ENCODE measurements at regions not wholly inside any gene's neighbourhood (a gene's known extent, or its start where the extent isn't known, plus 50 kb on each side); places are given as distances from the start of the nearest gene placed in this dataset.

DNA sequence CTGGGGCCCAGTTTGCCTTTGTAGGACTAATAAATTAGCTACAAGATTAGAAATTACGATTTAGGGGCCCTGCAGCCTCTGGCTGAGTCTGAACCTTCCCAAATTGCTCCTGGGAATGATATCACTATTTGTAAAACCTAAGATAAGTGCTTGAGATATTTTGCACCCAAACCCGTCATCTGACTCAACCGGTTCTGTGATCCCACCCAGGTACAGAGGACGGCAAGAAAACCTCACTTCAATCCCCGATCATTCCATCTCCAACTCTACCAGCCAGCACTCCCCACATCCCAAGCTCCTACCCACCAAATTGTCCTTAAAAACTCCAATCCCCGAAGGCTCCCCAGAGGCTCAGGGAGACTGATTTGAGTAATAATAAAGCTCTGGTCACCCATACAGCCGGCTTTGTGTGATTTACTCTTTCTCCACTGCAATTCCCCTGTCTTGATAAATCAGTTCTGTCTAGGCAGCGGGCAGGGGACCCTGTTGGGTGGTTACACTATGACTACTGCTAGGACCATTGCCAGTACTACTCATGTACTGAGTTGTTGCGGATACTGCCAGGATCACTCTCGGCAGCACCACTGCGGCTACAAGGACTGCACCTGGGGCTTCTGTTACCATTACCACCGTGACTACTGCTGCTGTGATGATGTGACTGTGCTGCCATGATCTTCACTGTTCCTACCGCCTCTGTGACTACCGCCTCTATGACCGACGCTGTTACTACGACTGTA, 73.1 kb downstream of the IRF8 start:
- H3K4me3 ChIP-seq (ENCODE audit: low read length): no peak overlapping the region
- H3K36me3 ChIP-seq (ENCODE audit: control insufficient read depth, insufficient read depth, low read length): no peaks in the 10 kb centered on the region
- no peak for DNase-seq (ENCODE audit: low read depth, low spot score)
- H3K4me1 ChIP-seq (ENCODE audit: control insufficient read depth, insufficient read depth, low read length): no peaks in the 10 kb centered on the region
- no peaks in the 10 kb centered on the region for H3K9me3 ChIP-seq (ENCODE audit: control insufficient read depth, insufficient read depth, low read length)
- H3K27me3 ChIP-seq (ENCODE audit: control insufficient read depth, insufficient read depth, low read length): no peaks in the 10 kb centered on the region
- no peak overlapping the region for H3K27ac ChIP-seq (ENCODE audit: low read length)
- no CpG with 5 or more reads among the region's 17 CpGs for WGBS (ENCODE audit: insufficient coverage, insufficient read length)

GRCh38 chr16:85974428-85975375, 75.7 kb downstream of the IRF8 start:
- WGBS (ENCODE audit: insufficient coverage, insufficient read length): no CpG with 5 or more reads among the region's 13 CpGs

DNA sequence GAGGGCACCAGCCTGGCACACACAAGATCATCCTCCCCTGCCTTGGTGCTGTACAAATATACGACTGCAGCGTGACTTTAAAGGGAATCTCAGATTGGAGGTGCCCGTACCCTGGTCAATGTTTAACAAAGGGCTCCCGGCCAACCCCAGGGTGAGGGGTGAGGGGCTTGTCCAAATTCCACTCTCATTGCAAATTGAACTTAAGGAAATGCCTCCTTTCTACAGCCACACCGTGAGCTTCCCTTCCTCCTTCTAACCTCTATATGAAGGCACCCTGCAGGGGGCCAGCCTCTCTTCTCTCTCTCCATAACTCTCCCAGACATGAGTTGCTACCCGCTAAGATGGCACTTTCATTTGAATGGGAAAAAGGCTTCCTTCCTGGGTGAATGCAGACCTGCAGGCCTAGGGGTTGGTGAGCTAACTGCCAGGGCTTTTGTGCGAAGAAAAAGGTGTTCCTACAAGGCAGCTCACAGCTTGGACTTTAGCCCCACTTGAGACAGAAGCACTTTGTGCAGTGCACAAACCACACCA, 76.6 kb downstream of the IRF8 start:
- no CpG with 5 or more reads among the region's 7 CpGs for WGBS (ENCODE audit: insufficient coverage, insufficient read length)
- H3K4me1 ChIP-seq (ENCODE audit: control insufficient read depth, insufficient read depth, low read length): no peaks in the 10 kb centered on the region
- no peaks in the 10 kb centered on the region for H3K36me3 ChIP-seq (ENCODE audit: control insufficient read depth, insufficient read depth, low read length)
- no peak for DNase-seq (ENCODE audit: low read depth, low spot score)
- H3K27me3 ChIP-seq (ENCODE audit: control insufficient read depth, insufficient read depth, low read length): no peaks in the 10 kb centered on the region
- no peak overlapping the region for H3K4me3 ChIP-seq (ENCODE audit: low read length)
- no peaks in the 10 kb centered on the region for H3K9me3 ChIP-seq (ENCODE audit: control insufficient read depth, insufficient read depth, low read length)
- no peak overlapping the region for H3K27ac ChIP-seq (ENCODE audit: low read length)

More at GRCh38 chr16:85974428-85975375, 75.7 kb downstream of the IRF8 start:
- Histone ChIP-seq H3K9me3 (ENCODE audit: control insufficient read depth, insufficient read depth, low read length) (no peaks in the 10 kb centered on the region), H3K4me3 (ENCODE audit: low read length) (no peak overlapping the region), H3K27ac (ENCODE audit: low read length) (no peak overlapping the region), H3K36me3 (ENCODE audit: control insufficient read depth, insufficient read depth, low read length) (no peaks in the 10 kb centered on the region), H3K27me3 (ENCODE audit: control insufficient read depth, insufficient read depth, low read length) (no peaks in the 10 kb centered on the region), H3K4me1 (ENCODE audit: control insufficient read depth, insufficient read depth, low read length) (no peaks in the 10 kb centered on the region)
- no peak for DNase-seq (ENCODE audit: low read depth, low spot score)

- WGBS (ENCODE audit: insufficient coverage, insufficient read length): no CpG with 5 or more reads among the region's 22 CpGs
- no peak overlapping the region for H3K27ac ChIP-seq (ENCODE audit: low read length)
Observed at GRCh38 chr16:85978291-85978775, 79.4 kb downstream of the IRF8 start.

DNA sequence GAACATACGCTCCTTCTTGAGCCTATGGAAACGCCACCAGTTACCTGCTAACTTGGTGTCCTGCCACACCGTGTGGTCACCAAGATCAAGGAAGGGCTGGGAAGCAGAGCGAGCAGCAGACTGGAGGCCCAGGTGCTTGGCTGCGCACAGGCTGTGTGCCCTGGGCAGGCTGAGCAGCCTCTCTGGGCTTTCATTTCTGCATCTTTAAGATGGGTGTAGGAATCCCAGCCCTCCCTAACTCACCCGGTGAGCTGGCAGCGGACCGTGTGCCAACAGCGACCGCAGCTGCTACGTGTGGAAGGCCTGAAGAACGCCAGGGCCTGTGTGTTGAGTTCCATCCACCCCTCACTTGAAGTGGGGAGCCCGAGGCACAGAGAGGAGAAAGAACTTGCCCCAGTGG, 80.0 kb downstream of the IRF8 start:
- no CpG with 5 or more reads among the region's 13 CpGs for WGBS (ENCODE audit: insufficient coverage, insufficient read length)
- Histone ChIP-seq H3K4me3 (ENCODE audit: low read length) (no peak overlapping the region), H3K27me3 (ENCODE audit: control insufficient read depth, insufficient read depth, low read length) (no peaks in the 10 kb centered on the region)

More at GRCh38 chr16:85978291-85978775, 79.4 kb downstream of the IRF8 start:
- Histone ChIP-seq H3K4me3 (ENCODE audit: low read length) (no peak overlapping the region), H3K4me1 (ENCODE audit: control insufficient read depth, insufficient read depth, low read length) (no peaks in the 10 kb centered on the region), H3K9me3 (ENCODE audit: control insufficient read depth, insufficient read depth, low read length) (no peaks in the 10 kb centered on the region), H3K36me3 (ENCODE audit: control insufficient read depth, insufficient read depth, low read length) (no peaks in the 10 kb centered on the region), H3K27me3 (ENCODE audit: control insufficient read depth, insufficient read depth, low read length) (no peaks in the 10 kb centered on the region)
- DNase-seq (ENCODE audit: low read depth, low spot score): no peak

DNA sequence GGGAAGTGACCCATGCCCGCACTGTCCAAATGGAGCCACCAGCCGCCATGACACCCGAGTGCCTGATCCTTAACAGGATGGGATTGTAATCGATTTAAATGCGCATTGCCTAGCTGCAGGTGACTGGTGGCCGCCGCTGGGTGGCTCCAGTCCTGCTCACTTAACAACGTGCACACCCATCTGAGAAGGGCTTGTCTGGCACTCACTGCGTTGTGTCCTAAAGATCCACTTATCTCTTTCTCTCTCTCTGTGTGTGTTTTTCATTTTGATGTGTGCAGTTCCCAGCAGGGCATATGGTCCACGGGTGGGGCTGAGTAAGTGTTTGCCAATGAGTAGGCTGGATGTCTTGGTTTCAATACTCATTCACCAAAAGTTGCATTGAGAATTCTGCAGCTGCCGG, 80.6 kb downstream of the IRF8 start:
- no peak overlapping the region for H3K4me3 ChIP-seq (ENCODE audit: low read length)
- no peaks in the 10 kb centered on the region for H3K9me3 ChIP-seq (ENCODE audit: control insufficient read depth, insufficient read depth, low read length)
- H3K36me3 ChIP-seq (ENCODE audit: control insufficient read depth, insufficient read depth, low read length): no peaks in the 10 kb centered on the region
- WGBS (ENCODE audit: insufficient coverage, insufficient read length): no CpG with 5 or more reads among the region's 11 CpGs
- H3K27me3 ChIP-seq (ENCODE audit: control insufficient read depth, insufficient read depth, low read length): no peaks in the 10 kb centered on the region
- DNase-seq (ENCODE audit: low read depth, low spot score): no peak
- no peaks in the 10 kb centered on the region for H3K4me1 ChIP-seq (ENCODE audit: control insufficient read depth, insufficient read depth, low read length)
- no peak overlapping the region for H3K27ac ChIP-seq (ENCODE audit: low read length)

More for the DNA sequence above, 80.0 kb downstream of the IRF8 start:
- Histone ChIP-seq H3K9me3 (ENCODE audit: control insufficient read depth, insufficient read depth, low read length) (no peaks in the 10 kb centered on the region), H3K27ac (ENCODE audit: low read length) (no peak overlapping the region), H3K36me3 (ENCODE audit: control insufficient read depth, insufficient read depth, low read length) (no peaks in the 10 kb centered on the region), H3K4me1 (ENCODE audit: control insufficient read depth, insufficient read depth, low read length) (no peaks in the 10 kb centered on the region)
- DNase-seq (ENCODE audit: low read depth, low spot score): no peak

DNA sequence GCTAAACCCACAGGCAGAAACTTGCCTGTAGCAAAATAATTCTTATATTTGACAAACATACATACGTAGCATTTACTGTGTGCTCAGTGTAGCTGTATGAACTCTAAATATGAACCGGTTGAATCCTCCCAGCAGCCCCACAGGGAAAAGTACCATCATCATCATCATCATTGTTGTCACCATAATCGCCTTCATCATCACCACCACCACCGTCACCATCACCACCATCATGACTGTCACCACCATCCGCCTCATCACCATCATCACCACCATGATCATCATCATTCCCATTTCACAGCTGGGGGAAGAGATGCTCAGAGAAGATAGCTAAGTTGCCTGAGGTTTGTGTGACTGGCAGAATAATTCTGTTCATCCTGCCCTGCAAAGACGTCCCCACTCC, 81.7 kb downstream of the IRF8 start:
- Histone ChIP-seq H3K27me3 (ENCODE audit: control insufficient read depth, insufficient read depth, low read length) (no peaks in the 10 kb centered on the region), H3K36me3 (ENCODE audit: control insufficient read depth, insufficient read depth, low read length) (no peaks in the 10 kb centered on the region), H3K4me1 (ENCODE audit: control insufficient read depth, insufficient read depth, low read length) (no peaks in the 10 kb centered on the region), H3K9me3 (ENCODE audit: control insufficient read depth, insufficient read depth, low read length) (no peaks in the 10 kb centered on the region), H3K27ac (ENCODE audit: low read length) (no peak overlapping the region), H3K4me3 (ENCODE audit: low read length) (no peak overlapping the region)
- DNase-seq (ENCODE audit: low read depth, low spot score): no peak
- no CpG with 5 or more reads among the region's 6 CpGs for WGBS (ENCODE audit: insufficient coverage, insufficient read length)

DNA sequence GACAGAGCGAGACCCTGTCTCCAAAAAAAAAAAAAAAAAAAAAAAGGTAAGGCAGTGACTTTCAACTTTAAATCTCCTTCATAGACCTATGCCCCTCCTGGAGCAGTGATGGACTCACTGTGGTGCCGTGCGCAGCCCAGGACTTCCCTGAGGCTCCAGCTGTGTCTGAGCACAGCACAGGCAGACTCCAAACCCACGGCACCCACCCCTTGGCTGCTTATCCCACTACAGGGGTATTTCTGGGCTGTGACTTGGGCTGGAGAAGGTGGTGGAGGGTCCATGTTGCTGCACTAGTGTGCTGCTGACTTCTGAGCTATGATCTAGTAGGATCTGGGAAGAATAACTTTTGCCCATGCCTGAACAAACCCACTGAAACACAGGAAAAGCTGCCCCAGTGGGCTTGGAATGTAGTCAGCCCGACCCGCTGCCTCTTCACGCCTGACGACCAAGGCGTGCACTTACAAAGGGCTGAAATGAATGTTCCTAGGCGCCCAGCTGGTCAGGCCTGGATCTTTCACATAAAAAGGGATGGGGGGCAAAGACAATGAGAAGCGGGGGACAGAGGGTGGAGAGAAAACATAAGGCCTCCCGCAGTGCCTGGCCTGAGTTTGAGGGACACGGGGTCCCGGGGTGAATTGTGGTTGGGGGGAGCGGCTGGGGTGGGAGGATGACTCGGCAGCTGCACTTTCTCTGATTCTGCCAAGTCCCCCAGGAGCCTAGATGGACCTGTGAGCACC, 83.0 kb downstream of the IRF8 start:
- no CpG with 5 or more reads among the region's 16 CpGs for WGBS (ENCODE audit: insufficient coverage, insufficient read length)

DNA sequence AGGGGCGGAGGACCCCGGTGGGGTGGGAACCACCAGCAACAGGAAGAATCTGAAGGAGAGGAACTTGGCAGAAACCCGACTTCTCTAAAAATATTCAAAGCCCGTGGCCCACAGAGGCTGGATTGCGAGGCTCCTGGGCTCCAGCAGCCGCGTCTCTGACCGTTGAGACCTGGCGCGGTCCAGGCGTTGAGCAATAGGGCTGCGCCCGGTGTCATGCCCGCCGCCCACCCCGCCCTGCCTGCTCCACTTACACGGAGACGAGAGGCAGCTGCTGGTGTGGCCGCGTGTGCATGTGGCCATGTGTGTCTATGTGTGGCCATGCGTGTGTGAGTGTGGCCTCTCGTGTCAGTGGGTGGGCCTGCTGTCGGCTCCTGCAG, 83.6 kb downstream of the IRF8 start:
- no peaks in the 10 kb centered on the region for H3K4me1 ChIP-seq (ENCODE audit: control insufficient read depth, insufficient read depth, low read length)
- H3K9me3 ChIP-seq (ENCODE audit: control insufficient read depth, insufficient read depth, low read length): no peaks in the 10 kb centered on the region
- H3K4me3 ChIP-seq (ENCODE audit: low read length): no peak overlapping the region
- no peak overlapping the region for H3K27ac ChIP-seq (ENCODE audit: low read length)
- no peaks in the 10 kb centered on the region for H3K36me3 ChIP-seq (ENCODE audit: control insufficient read depth, insufficient read depth, low read length)
- WGBS (ENCODE audit: insufficient coverage, insufficient read length): no CpG with 5 or more reads among the region's 23 CpGs
- H3K27me3 ChIP-seq (ENCODE audit: control insufficient read depth, insufficient read depth, low read length): no peaks in the 10 kb centered on the region
- DNase-seq (ENCODE audit: low read depth, low spot score): no peak

More for the DNA sequence above, 83.0 kb downstream of the IRF8 start:
- Histone ChIP-seq H3K27me3 (ENCODE audit: control insufficient read depth, insufficient read depth, low read length) (no peaks in the 10 kb centered on the region), H3K9me3 (ENCODE audit: control insufficient read depth, insufficient read depth, low read length) (no peaks in the 10 kb centered on the region), H3K36me3 (ENCODE audit: control insufficient read depth, insufficient read depth, low read length) (no peaks in the 10 kb centered on the region), H3K27ac (ENCODE audit: low read length) (no peak overlapping the region), H3K4me1 (ENCODE audit: control insufficient read depth, insufficient read depth, low read length) (no peaks in the 10 kb centered on the region), H3K4me3 (ENCODE audit: low read length) (no peak overlapping the region)
- no peak for DNase-seq (ENCODE audit: low read depth, low spot score)

GRCh38 chr16:85983064-85983463, 84.1 kb downstream of the IRF8 start:
- Histone ChIP-seq H3K9me3 (ENCODE audit: control insufficient read depth, insufficient read depth, low read length) (no peaks in the 10 kb centered on the region), H3K4me3 (ENCODE audit: low read length) (no peak overlapping the region), H3K27ac (ENCODE audit: low read length) (no peak overlapping the region), H3K27me3 (ENCODE audit: control insufficient read depth, insufficient read depth, low read length) (no peaks in the 10 kb centered on the region), H3K36me3 (ENCODE audit: control insufficient read depth, insufficient read depth, low read length) (no peaks in the 10 kb centered on the region), H3K4me1 (ENCODE audit: control insufficient read depth, insufficient read depth, low read length) (no peaks in the 10 kb centered on the region)
- DNase-seq (ENCODE audit: low read depth, low spot score): no peak
- no CpG with 5 or more reads among the region's 12 CpGs for WGBS (ENCODE audit: insufficient coverage, insufficient read length)
